K562 (cell line): ENCODE measurements at regions not wholly inside any gene's neighbourhood (a gene's known extent, or its start where the extent isn't known, plus 50 kb on each side); places are given as distances from the start of the nearest gene placed in this dataset.

Experiments
- ATAC-seq: fragments of 200-7000 bp; cut with Tn5 transposase; 3 replicates; pipeline ENCODE4 v1.9.1; 2020; ENCODE audit warnings: moderate library complexity
- BruUV-seq: library from RNA; stranded (reverse); fragments of 400-500 nt; replicated peaks from 2 replicates; lab custom pipeline; 2021; lab: Mats Ljungman, UMichigan
- CTCF ChIA-PET: fragments of 300-600 bp; formaldehyde crosslinking; extraction: SDS; loops from one replicate; lab custom pipeline; 2021; ENCODE audit warnings: low intra/inter-chr PET ratio; lab: Yijun Ruan, JAX
- POLR2A ChIA-PET: fragments of 300-600, 350-650 bp; sonication (Branson Sonifier 250); formaldehyde crosslinking; extraction: SDS; loops from one replicate; lab custom pipeline; 2021; ENCODE audit warnings: antibody characterized with exemption, inconsistent platforms; lab: Yijun Ruan, JAX
- DNase-seq, 4 experiments: peaks; one replicate each; pipeline versions ENCODE4 v3.0.0 to v3.0.0-alpha.2; 2011 to 2018; ENCODE audit warnings: low spot score in 3 of 4, mixed read lengths in 3 of 4; ENCODE audit errors: extremely low read depth in 1 of 4
- FAIRE-seq: peaks from 2 replicates; lab custom pipeline; 2011; peaks lifted over from hg19 to GRCh38; lab: Jason Lieb, UNC
- H2AFZ ChIP-seq: 2 replicates; pipeline ENCODE4 v1.6.0; 2011; ENCODE audit warnings: low read depth, low read length, control low read depth, inconsistent platforms
- H3K27ac ChIP-seq: fragments of 200-600 bp; 3 replicates; pipeline ENCODE4 v1.8.0; 2011; ENCODE audit warnings: low read depth, mild to moderate bottlenecking, control low read depth, inconsistent platforms, low read length, moderate library complexity, mixed read lengths; ENCODE audit errors: extremely low read depth
- H3K27me3 ChIP-seq, 2 experiments: fragments of 300-600 bp in 1 of 2; 2 replicates in 1 of 2; 3 replicates in 1 of 2; pipeline versions ENCODE4 v1.6.0 to v1.8.0; 2011; ENCODE audit warnings: inconsistent platforms in 2 of 2, low read length in 2 of 2, mild to moderate bottlenecking in 1 of 2, mixed read lengths in 1 of 2, moderate library complexity in 1 of 2; ENCODE audit not compliant: control insufficient read depth in 2 of 2, insufficient read depth in 2 of 2
- H3K36me3 ChIP-seq: fragments of 300-600 bp; 3 replicates; pipeline ENCODE4 v1.8.0; 2011; ENCODE audit warnings: mild to moderate bottlenecking, low read length, inconsistent platforms; ENCODE audit not compliant: control insufficient read depth, insufficient read depth
- H3K4me1 ChIP-seq, 2 experiments: fragments of 200-600 bp in 1 of 2; replicated peaks in 1 of 2; 2 replicates in 1 of 2; 3 replicates in 1 of 2; pipeline versions ENCODE4 v1.5.1 to v1.8.0; 2011; ENCODE audit warnings: inconsistent platforms in 2 of 2, low read length in 2 of 2, mild to moderate bottlenecking in 1 of 2, mixed read lengths in 1 of 2, moderate library complexity in 1 of 2; ENCODE audit not compliant: control insufficient read depth in 2 of 2, insufficient read depth in 2 of 2
- H3K4me2 ChIP-seq: 2 replicates; pipeline ENCODE4 v1.6.1; 2011; ENCODE audit warnings: low read length, control low read depth, inconsistent platforms, mixed read lengths; ENCODE audit not compliant: insufficient read depth
- H3K4me3 ChIP-seq: fragments of 200-600 bp; sonication (generic), shearing (Covaris generic); 2 replicates; pipeline ENCODE4 v1.5.1; 2016; ENCODE audit warnings: control low read depth, inconsistent platforms
- H3K79me2 ChIP-seq: fragments of 200-600 bp; 3 replicates; pipeline ENCODE4 v1.8.0; 2011; ENCODE audit warnings: low read length, inconsistent platforms; ENCODE audit not compliant: control insufficient read depth, insufficient read depth
- H3K9ac ChIP-seq, 2 experiments: 2 replicates each; pipeline versions ENCODE4 v1.6.0 to v1.6.1; 2011; ENCODE audit warnings: low read depth in 2 of 2, low read length in 2 of 2, control low read depth in 1 of 2, inconsistent platforms in 1 of 2, mild to moderate bottlenecking in 1 of 2, mixed read lengths in 1 of 2; ENCODE audit not compliant: insufficient read depth in 1 of 2
- H3K9me1 ChIP-seq: one replicate; pipeline ENCODE4 v1.6.0; 2011; ENCODE audit warnings: inconsistent platforms, mild to moderate bottlenecking, low read length, moderate library complexity; ENCODE audit not compliant: control insufficient read depth, insufficient read depth
- H3K9me3 ChIP-seq: replicated peaks from 2 replicates; pipeline ENCODE4 v1.5.1; 2011; ENCODE audit warnings: low read depth, low read length, inconsistent platforms; ENCODE audit not compliant: control insufficient read depth, insufficient read depth
- H4K20me1 ChIP-seq: replicated peaks from 2 replicates; pipeline ENCODE4 v1.6.1; 2011; ENCODE audit warnings: low read length, inconsistent platforms, mixed read lengths; ENCODE audit not compliant: control insufficient read depth, insufficient read depth
- CBFA2T3 ChIP-seq: fragments of 450-650 bp; IDR thresholded peaks from 2 replicates; pipeline ENCODE4 v1.6.1; 2017
- CEBPG ChIP-seq, 3 experiments: fragments of 200-800 bp in 1 of 3; sonication (Bioruptor generic) in 1 of 3; sonication (generic) in 1 of 3; formaldehyde crosslinking in 1 of 3; IDR thresholded peaks in 2 of 3; conservative IDR thresholded peaks in 1 of 3; 2 replicates each; pipeline versions ENCODE4 v1.6.1 to v1.8.0; 2016 to 2022; ENCODE audit warnings: missing compliant biosample characterization in 2 of 3, missing genetic modification characterization in 2 of 3, mild to moderate bottlenecking in 1 of 3, missing genetic modification reagents in 1 of 3
- HOXB6 ChIP-seq: fragments of 250-450 bp; sonication (Bioruptor Pico); IDR thresholded peaks from 2 replicates; pipeline ENCODE4 v1.5.1; 2022; ENCODE audit warnings: mild to moderate bottlenecking, borderline replicate concordance
- JUN ChIP-seq, 2 experiments: sonication (generic) in 1 of 2; formaldehyde crosslinking in 1 of 2; IDR thresholded peaks; 2 replicates each; pipeline versions ENCODE4 v1.6.1 to v1.8.0; 2012 to 2022; ENCODE audit warnings: borderline replicate concordance in 2 of 2, mild to moderate bottlenecking in 2 of 2, improper control_type of control experiment in 1 of 2, low read depth in 1 of 2, low read length in 1 of 2, missing genetic modification reagents in 1 of 2
- SMARCB1 ChIP-seq: IDR thresholded peaks from 2 replicates; pipeline ENCODE4 v1.6.1; 2011; ENCODE audit warnings: improper control_type of control experiment, low read depth; ENCODE audit not compliant: insufficient read length
- SMARCC2 ChIP-seq: fragments of 450-650 bp; IDR thresholded peaks from 2 replicates; pipeline ENCODE4 v1.6.1; 2017; ENCODE audit warnings: antibody characterized with exemption, moderate library complexity, mild to moderate bottlenecking, low read depth
- STAT5A ChIP-seq: IDR thresholded peaks from 2 replicates; pipeline ENCODE4 v1.6.1; 2012; ENCODE audit warnings: low read length, inconsistent platforms, borderline replicate concordance
- TEAD4 ChIP-seq, 2 experiments: sonication (generic) in 1 of 2; formaldehyde crosslinking in 1 of 2; IDR thresholded peaks; 2 replicates each; pipeline versions ENCODE4 v1.6.1 to v1.8.0; 2012 to 2022; ENCODE audit warnings: borderline replicate concordance in 1 of 2, inconsistent platforms in 1 of 2, low read length in 1 of 2, mild to moderate bottlenecking in 1 of 2, missing genetic modification reagents in 1 of 2
- TFAM ChIP-seq: fragments of 250-450 bp; sonication (Bioruptor Pico); conservative IDR thresholded peaks from 2 replicates; pipeline ENCODE4 v1.5.0; 2021; ENCODE audit warnings: mild to moderate bottlenecking, moderate library complexity
- TFAP4 ChIP-seq: sonication (generic); formaldehyde crosslinking; IDR thresholded peaks from 2 replicates; pipeline ENCODE4 v1.8.0; 2022; ENCODE audit warnings: missing genetic modification reagents, mild to moderate bottlenecking, moderate library complexity, borderline replicate concordance
- WGBS: fragments of 100-300 bp; shearing (Covaris generic); methylation state at CpG from one replicate; pipeline ENCODE4 v1.1.6; 2016; ENCODE audit warnings: low coverage, mixed read lengths; ENCODE audit not compliant: insufficient coverage; ENCODE audit errors: missing lambda C conversion rate; 5-methylcytosine and 5-hydroxymethylcytosine counted together
- in situ Hi-C: fragments of 300-500 bp; cut with MboI; formaldehyde crosslinking; loops from 4 replicates; pipeline ENCODE4 v1.15.0; 2018; ENCODE audit warnings: inconsistent platforms, mixed read lengths
- intact Hi-C: fragments of 100-400 bp; cut with micrococcal nuclease; formaldehyde crosslinking; loops from 2 replicates; pipeline ENCODE4 v1.14.2; 2022
- TF ChIP-seq, protein P1 (sequence below): sonication (generic); formaldehyde crosslinking; IDR thresholded peaks from 2 replicates; pipeline ENCODE4 v1.8.1; 2023; ENCODE audit warnings: mild to moderate bottlenecking, missing genetic modification reagents

GRCh38 chrX:130468395-130468923 is 66.7 kb downstream of the RBMX2 start:
- in situ Hi-C loops (no loop called here), intact Hi-C loops (no loop called here)
- Histone ChIP-seq H3K4me2 (no peak overlapping the region), H3K4me1 (no peaks in the 10 kb centered on the region; a peak in 1 of 5 replicates), H2AFZ (no peak overlapping the region), H3K27ac (no peak overlapping the region), H3K27me3 (peaks cover 0 to 3% of the 10 kb centered on the region in 2 experiments; a peak in 2 of 5 replicates), H3K36me3 (no peaks in the 10 kb centered on the region), H4K20me1 (no peaks in the 10 kb centered on the region), H3K9ac (no peak overlapping the region), H3K79me2 (no peaks in the 10 kb centered on the region), H3K9me3 (no peaks in the 10 kb centered on the region), H3K4me3 (no peak overlapping the region), H3K9me1 (no peaks in the 10 kb centered on the region)
- WGBS: 0% methylated on average over 3 of the region's 3 CpGs
- no peak for FAIRE-seq
- POLR2A ChIA-PET: no interaction called here
- TF ChIP-seq CBFA2T3 (peak; percentile 41; the same call in 1 of the 2 replicates), JUN (IDR thresholded peaks at IDR 0.05; ENCODE audit: borderline replicate concordance, low read depth, low read length) (no peak), JUN (CRISPR knock-in tag; IDR thresholded peaks at IDR 0.05; ENCODE audit: borderline replicate concordance) (no peak), STAT5A (peak; percentile 40; the same call in 1 of the 2 replicates), TEAD4 (IDR thresholded peaks at IDR 0.05; ENCODE audit: low read length) (peak; percentile 60), TEAD4 (CRISPR knock-in tag; IDR thresholded peaks at IDR 0.05; ENCODE audit: borderline replicate concordance) (no peak)
- no peak for DNase-seq
- CTCF ChIA-PET: no interaction called here
- no TSS peak for BruUV-seq
- ATAC-seq: no peak

DNA sequence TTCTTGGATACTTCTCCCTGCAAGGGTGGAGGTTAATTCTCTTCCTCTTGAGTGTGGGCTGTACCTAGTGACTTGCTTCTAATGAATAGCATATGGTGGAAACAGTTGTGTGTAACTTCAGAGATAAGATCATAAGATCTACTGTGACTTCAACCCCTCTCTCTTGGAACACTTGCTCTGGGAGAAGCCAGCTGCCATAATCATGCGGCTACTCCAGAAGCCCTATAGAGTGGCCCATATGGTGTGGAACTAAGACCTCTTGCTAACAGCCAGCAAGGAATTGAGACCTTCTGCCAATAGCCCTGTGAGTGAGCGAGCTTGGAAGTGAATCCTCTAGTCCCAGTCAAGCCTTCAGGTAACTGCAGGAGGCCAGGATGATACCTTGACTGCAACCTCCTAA is 81.1 kb downstream of the RBMX2 start:
- no peaks in the 10 kb centered on the region for H4K20me1 ChIP-seq
- no peak overlapping the region for H3K4me2 ChIP-seq
- CTCF ChIA-PET: no interaction called here
- H3K9me1 ChIP-seq: no peaks in the 10 kb centered on the region
- in situ Hi-C loops (no loop called here), intact Hi-C loops (no loop called here)
- no peak for ATAC-seq
- 0% methylated on average over 2 of the region's 2 CpGs for WGBS
- H3K9me3 ChIP-seq: no peaks in the 10 kb centered on the region
- POLR2A ChIA-PET: interaction anchor here (0.6 kb wide), 1 partner anchor 800 kb away, joined by 3 read pairs; no protein-coding TSS in a partner anchor
- no peak overlapping the region for H3K4me3 ChIP-seq
- no peak overlapping the region for H2AFZ ChIP-seq
- no peak overlapping the region for H3K27ac ChIP-seq
- DNase-seq: no peak
- no peaks in the 10 kb centered on the region for H3K27me3 ChIP-seq
- no peak overlapping the region for H3K9ac ChIP-seq
- BruUV-seq: no TSS peak
- H3K4me1 ChIP-seq: no peaks in the 10 kb centered on the region
- no peaks in the 10 kb centered on the region for H3K79me2 ChIP-seq
- no peak for FAIRE-seq
- no peaks in the 10 kb centered on the region for H3K36me3 ChIP-seq
- TF ChIP-seq HOXB6 (CRISPR knock-in tag) (no peak), SMARCC2 (no peak), SMARCB1 (no peak), TFAM (CRISPR knock-in tag) (no peak), TFAP4 (CRISPR knock-in tag) (no peak), CEBPG (CRISPR knock-in tag; IDR thresholded peaks at IDR 0.05) (no peak), CEBPG (tag; conservative IDR thresholded peaks at IDR 0.05 in 1 of 2, IDR thresholded peaks at IDR 0.05 in 1 of 2) (no peak)
- TF ChIP-seq, protein P1, sequence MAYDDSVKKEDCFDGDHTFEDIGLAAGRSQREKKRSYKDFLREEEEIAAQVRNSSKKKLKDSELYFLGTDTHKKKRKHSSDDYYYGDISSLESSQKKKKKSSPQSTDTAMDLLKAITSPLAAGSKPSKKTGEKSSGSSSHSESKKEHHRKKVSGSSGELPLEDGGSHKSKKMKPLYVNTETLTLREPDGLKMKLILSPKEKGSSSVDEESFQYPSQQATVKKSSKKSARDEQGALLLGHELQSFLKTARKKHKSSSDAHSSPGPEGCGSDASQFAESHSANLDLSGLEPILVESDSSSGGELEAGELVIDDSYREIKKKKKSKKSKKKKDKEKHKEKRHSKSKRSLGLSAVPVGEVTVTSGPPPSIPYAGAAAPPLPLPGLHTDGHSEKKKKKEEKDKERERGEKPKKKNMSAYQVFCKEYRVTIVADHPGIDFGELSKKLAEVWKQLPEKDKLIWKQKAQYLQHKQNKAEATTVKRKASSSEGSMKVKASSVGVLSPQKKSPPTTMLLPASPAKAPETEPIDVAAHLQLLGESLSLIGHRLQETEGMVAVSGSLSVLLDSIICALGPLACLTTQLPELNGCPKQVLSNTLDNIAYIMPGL (CRISPR knock-in tag): no peak
